K562 (cell line): ENCODE measurements at regions not wholly inside any gene's neighbourhood (a gene's known extent, or its start where the extent isn't known, plus 50 kb on each side); places are given as distances from the start of the nearest gene placed in this dataset.
A peak's percentile ranks its signal among the peaks of the same experiment; 100 is the strongest.

Source experiments
- CHD4 ChIP-seq: fragments of 200-600 bp; sonication (generic); IDR thresholded peaks from 3 replicates; pipeline ENCODE4 v1.6.1; 2012; ENCODE audit warnings: low read depth, mild to moderate bottlenecking, mixed read lengths, low read length, inconsistent platforms; ENCODE audit not compliant: insufficient read depth, insufficient replicate concordance, poor library complexity, severe bottlenecking
- ESRRB ChIP-seq: fragments of 250-450 bp; sonication (Bioruptor Pico); IDR thresholded peaks from 2 replicates; pipeline ENCODE4 v1.5.0; 2020; ENCODE audit warnings: mild to moderate bottlenecking, moderate library complexity, borderline replicate concordance
- FOSL1 ChIP-seq: fragments of 200-800 bp; sonication (Bioruptor generic); conservative IDR thresholded peaks from 2 replicates; pipeline ENCODE4 v1.6.1; 2016; ENCODE audit warnings: missing genetic modification characterization, missing compliant biosample characterization
- MBD2 ChIP-seq: sonication (generic); IDR thresholded peaks from 2 replicates; pipeline ENCODE4 v1.6.1; 2016; ENCODE audit warnings: low read depth, borderline replicate concordance
- MEF2D ChIP-seq: conservative IDR thresholded peaks from 2 replicates; pipeline ENCODE4 v1.6.1; 2016; ENCODE audit warnings: low read depth, missing genetic modification characterization, missing compliant biosample characterization
- MEIS2 ChIP-seq: fragments of 450-650 bp; IDR thresholded peaks from 2 replicates; pipeline ENCODE4 v1.6.1; 2014; ENCODE audit warnings: mild to moderate bottlenecking; ENCODE audit not compliant: partially characterized antibody
- MTA3 ChIP-seq: fragments of 450-650 bp; formaldehyde crosslinking; IDR thresholded peaks from 2 replicates; pipeline ENCODE4 v1.6.1; 2017; ENCODE audit warnings: mild to moderate bottlenecking, borderline replicate concordance
- RB1 ChIP-seq: fragments of 450-650 bp; IDR thresholded peaks from 2 replicates; pipeline ENCODE4 v1.6.1; 2017; ENCODE audit warnings: low read depth, mild to moderate bottlenecking
- SMC3 ChIP-seq: conservative IDR thresholded peaks from 2 replicates; pipeline ENCODE4 v1.6.1; 2011; ENCODE audit warnings: low read depth, low read length, improper control_type of control experiment; ENCODE audit not compliant: insufficient read depth
- SOX6 ChIP-seq: fragments of 450-650 bp; IDR thresholded peaks from 2 replicates; pipeline ENCODE4 v1.6.1; 2014; ENCODE audit warnings: mild to moderate bottlenecking
- SRSF3 ChIP-seq: fragments of 200-400 bp; formaldehyde crosslinking; IDR thresholded peaks from 2 replicates; pipeline ENCODE4 v1.6.1; 2016; ENCODE audit warnings: mild to moderate bottlenecking, low read length, moderate library complexity; ENCODE audit not compliant: insufficient read depth
- U2AF1 ChIP-seq: fragments of 200-400 bp; formaldehyde crosslinking; optimal IDR thresholded peaks from 2 replicates; pipeline ENCODE3; 2017; ENCODE audit warnings: mild to moderate bottlenecking, low read depth, low read length, moderate library complexity
- ZNF79 ChIP-seq: fragments of 250-450 bp; sonication (Bioruptor Pico); IDR thresholded peaks from 2 replicates; pipeline ENCODE4 v1.4.0; 2020; ENCODE audit warnings: low read depth, mild to moderate bottlenecking, moderate library complexity
- ZZZ3 ChIP-seq: fragments of 450-650 bp; IDR thresholded peaks from 2 replicates; pipeline ENCODE4 v1.6.1; 2016; ENCODE audit warnings: antibody characterized with exemption, mild to moderate bottlenecking, moderate library complexity
- TF ChIP-seq, protein P1 (sequence below): fragments of 450-650 bp; formaldehyde crosslinking; IDR thresholded peaks from 2 replicates; pipeline ENCODE4 v1.4.0; 2020; ENCODE audit warnings: mild to moderate bottlenecking, moderate library complexity
- TF ChIP-seq, protein P2 (sequence below), 3 experiments: IDR thresholded peaks in 2 of 3; conservative IDR thresholded peaks in 1 of 3; 2 replicates each; pipeline ENCODE4 v1.5.1; 2011 to 2012; ENCODE audit warnings: low read length in 3 of 3, mild to moderate bottlenecking in 3 of 3, control low read depth in 2 of 3, improper control_type of control experiment in 1 of 3, inconsistent platforms in 1 of 3, low read depth in 1 of 3, mixed read lengths in 1 of 3, moderate library complexity in 1 of 3; ENCODE audit not compliant: insufficient read depth in 2 of 3
- TF ChIP-seq, protein P3 (sequence below): fragments of 250-450 bp; sonication (Bioruptor Pico); IDR thresholded peaks from 2 replicates; pipeline ENCODE4 v1.4.0; 2020; ENCODE audit warnings: mild to moderate bottlenecking, moderate library complexity
- TF ChIP-seq, protein P4 (sequence below), 2 experiments: IDR thresholded peaks; 2 replicates each; pipeline ENCODE4 v1.6.1; 2012; ENCODE audit warnings: improper control_type of control experiment in 2 of 2, low read depth in 2 of 2, low read length in 2 of 2, borderline replicate concordance in 1 of 2
- TF ChIP-seq, protein P5 (sequence below): fragments of 250-450 bp; sonication (Bioruptor Pico); IDR thresholded peaks from 2 replicates; pipeline ENCODE4 v1.6.1; 2021; ENCODE audit warnings: mild to moderate bottlenecking

DNA sequence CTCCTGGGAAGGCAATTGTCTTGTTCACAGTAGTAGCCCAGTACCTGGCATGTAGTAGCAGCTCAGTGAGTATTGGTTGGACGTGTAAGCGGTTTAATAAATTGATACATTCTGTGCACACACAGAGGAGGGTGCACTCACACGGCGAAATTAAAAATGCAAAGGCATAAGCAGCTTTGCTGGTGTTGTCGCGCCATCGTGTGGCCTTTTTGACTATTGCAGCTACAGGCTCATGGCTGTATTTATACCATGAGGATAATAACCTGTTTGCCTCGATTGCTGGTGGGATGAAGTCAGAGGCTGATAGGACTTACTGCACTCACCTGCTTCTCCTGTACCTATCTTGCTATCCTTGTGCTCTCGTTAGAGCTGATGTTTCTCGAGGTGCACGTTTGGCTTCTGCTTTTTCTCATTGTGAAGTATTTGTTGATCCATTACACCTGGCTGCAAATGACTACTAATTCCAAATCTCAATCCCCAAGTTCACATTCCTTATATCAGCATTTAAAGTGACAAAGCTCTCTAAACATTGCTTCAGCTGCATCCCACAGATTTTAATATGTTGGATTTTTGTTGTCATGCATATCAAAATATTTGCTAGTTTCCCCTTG, 61.5 kb downstream of the TBXT start (continued):
- TF ChIP-seq, protein P1, sequence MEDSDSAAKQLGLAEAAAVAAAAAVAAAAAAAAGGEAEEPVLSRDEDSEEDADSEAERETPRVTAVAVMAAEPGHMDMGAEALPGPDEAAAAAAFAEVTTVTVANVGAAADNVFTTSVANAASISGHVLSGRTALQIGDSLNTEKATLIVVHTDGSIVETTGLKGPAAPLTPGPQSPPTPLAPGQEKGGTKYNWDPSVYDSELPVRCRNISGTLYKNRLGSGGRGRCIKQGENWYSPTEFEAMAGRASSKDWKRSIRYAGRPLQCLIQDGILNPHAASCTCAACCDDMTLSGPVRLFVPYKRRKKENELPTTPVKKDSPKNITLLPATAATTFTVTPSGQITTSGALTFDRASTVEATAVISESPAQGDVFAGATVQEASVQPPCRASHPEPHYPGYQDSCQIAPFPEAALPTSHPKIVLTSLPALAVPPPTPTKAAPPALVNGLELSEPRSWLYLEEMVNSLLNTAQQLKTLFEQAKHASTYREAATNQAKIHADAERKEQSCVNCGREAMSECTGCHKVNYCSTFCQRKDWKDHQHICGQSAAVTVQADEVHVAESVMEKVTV (CRISPR knock-in tag) = peak; percentile 77
- TF ChIP-seq, protein P2, sequence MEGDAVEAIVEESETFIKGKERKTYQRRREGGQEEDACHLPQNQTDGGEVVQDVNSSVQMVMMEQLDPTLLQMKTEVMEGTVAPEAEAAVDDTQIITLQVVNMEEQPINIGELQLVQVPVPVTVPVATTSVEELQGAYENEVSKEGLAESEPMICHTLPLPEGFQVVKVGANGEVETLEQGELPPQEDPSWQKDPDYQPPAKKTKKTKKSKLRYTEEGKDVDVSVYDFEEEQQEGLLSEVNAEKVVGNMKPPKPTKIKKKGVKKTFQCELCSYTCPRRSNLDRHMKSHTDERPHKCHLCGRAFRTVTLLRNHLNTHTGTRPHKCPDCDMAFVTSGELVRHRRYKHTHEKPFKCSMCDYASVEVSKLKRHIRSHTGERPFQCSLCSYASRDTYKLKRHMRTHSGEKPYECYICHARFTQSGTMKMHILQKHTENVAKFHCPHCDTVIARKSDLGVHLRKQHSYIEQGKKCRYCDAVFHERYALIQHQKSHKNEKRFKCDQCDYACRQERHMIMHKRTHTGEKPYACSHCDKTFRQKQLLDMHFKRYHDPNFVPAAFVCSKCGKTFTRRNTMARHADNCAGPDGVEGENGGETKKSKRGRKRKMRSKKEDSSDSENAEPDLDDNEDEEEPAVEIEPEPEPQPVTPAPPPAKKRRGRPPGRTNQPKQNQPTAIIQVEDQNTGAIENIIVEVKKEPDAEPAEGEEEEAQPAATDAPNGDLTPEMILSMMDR (IDR thresholded peaks at IDR 0.05 in 2 of 3, conservative IDR thresholded peaks at IDR 0.05 in 1 of 3; ENCODE audit: insufficient read depth in 2 of 3, low read depth in 1 of 3, low read length in 3 of 3) = peak; percentile 85 to 97 (median 91)
- TF ChIP-seq, protein P3, sequence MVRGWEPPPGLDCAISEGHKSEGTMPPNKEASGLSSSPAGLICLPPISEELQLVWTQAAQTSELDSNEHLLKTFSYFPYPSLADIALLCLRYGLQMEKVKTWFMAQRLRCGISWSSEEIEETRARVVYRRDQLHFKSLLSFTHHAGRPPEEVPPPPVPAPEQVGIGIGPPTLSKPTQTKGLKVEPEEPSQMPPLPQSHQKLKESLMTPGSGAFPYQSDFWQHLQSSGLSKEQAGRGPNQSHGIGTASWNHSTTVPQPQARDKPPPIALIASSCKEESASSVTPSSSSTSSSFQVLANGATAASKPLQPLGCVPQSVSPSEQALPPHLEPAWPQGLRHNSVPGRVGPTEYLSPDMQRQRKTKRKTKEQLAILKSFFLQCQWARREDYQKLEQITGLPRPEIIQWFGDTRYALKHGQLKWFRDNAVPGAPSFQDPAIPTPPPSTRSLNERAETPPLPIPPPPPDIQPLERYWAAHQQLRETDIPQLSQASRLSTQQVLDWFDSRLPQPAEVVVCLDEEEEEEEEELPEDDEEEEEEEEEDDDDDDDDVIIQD (CRISPR knock-in tag) = no peak
- no peak for TF ChIP-seq MTA3
- TF ChIP-seq, protein P4, sequence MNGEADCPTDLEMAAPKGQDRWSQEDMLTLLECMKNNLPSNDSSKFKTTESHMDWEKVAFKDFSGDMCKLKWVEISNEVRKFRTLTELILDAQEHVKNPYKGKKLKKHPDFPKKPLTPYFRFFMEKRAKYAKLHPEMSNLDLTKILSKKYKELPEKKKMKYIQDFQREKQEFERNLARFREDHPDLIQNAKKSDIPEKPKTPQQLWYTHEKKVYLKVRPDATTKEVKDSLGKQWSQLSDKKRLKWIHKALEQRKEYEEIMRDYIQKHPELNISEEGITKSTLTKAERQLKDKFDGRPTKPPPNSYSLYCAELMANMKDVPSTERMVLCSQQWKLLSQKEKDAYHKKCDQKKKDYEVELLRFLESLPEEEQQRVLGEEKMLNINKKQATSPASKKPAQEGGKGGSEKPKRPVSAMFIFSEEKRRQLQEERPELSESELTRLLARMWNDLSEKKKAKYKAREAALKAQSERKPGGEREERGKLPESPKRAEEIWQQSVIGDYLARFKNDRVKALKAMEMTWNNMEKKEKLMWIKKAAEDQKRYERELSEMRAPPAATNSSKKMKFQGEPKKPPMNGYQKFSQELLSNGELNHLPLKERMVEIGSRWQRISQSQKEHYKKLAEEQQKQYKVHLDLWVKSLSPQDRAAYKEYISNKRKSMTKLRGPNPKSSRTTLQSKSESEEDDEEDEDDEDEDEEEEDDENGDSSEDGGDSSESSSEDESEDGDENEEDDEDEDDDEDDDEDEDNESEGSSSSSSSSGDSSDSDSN (IDR thresholded peaks at IDR 0.05; ENCODE audit: borderline replicate concordance in 1 of 2, low read depth in 2 of 2, low read length in 2 of 2) = no peak
- TF ChIP-seq ZZZ3 = no peak
- no peak for TF ChIP-seq MEF2D (tag)
- no peak for TF ChIP-seq CHD4
- no peak for TF ChIP-seq ESRRB
- TF ChIP-seq SMC3 = peak; percentile 88
- TF ChIP-seq ZNF79 (CRISPR knock-in tag) = no peak
- no peak for TF ChIP-seq SRSF3
- TF ChIP-seq SOX6 = no peak
- TF ChIP-seq MEIS2 = no peak
- TF ChIP-seq, protein P5, sequence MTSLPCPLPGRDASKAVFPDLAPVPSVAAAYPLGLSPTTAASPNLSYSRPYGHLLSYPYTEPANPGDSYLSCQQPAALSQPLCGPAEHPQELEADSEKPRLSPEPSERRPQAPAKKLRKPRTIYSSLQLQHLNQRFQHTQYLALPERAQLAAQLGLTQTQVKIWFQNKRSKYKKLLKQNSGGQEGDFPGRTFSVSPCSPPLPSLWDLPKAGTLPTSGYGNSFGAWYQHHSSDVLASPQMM (CRISPR knock-in tag) = no peak
- TF ChIP-seq RB1 = peak; percentile 18; the same call in 1 of the 2 replicates
- no peak for TF ChIP-seq MBD2
- TF ChIP-seq FOSL1 = no peak
- TF ChIP-seq U2AF1 = no peak
